Glomerular visceral epithelial cell (primary cell): ENCODE measurements at regions not wholly inside any gene's neighbourhood (a gene's known extent, or its start where the extent isn't known, plus 50 kb on each side); places are given as distances from the start of the nearest gene placed in this dataset.
"Not testable (repeated sequence)": the region's sequence is repeated elsewhere in the genome, so short reads cannot be mapped to it uniquely, and the experiment has no call there.

Experiments
- DNase-seq: peaks from one replicate; pipeline ENCODE4 v3.0.0-alpha.2; 2016; ENCODE audit errors: extremely low spot score

GRCh38 chr10:71082960-71083715 is 129.2 kb upstream of the UNC5B start:
- DNase-seq, result no peak

GRCh38 chr10:71083716-71083975 is 128.7 kb upstream of the UNC5B start:
- DNase-seq, result no peak

- no peak for DNase-seq
These were observed 128.1 kb upstream of the UNC5B start for GRCh38 chr10:71084061-71084817.

- no peak for DNase-seq
These were observed 127.6 kb upstream of the UNC5B start for GRCh38 chr10:71084818-71085126.

- no peak for DNase-seq
These were observed 126.5 kb upstream of the UNC5B start for GRCh38 chr10:71085689-71086438.

- DNase-seq, result no peak
These were observed 125.8 kb upstream of the UNC5B start for GRCh38 chr10:71086439-71087080.

- no peak for DNase-seq
These were observed 124.7 kb upstream of the UNC5B start for GRCh38 chr10:71087622-71088021.

GRCh38 chr10:71088054-71088453 is 124.3 kb upstream of the UNC5B start:
- DNase-seq, result peak; percentile 66

GRCh38 chr10:71088578-71088977 is 123.8 kb upstream of the UNC5B start:
- DNase-seq, result not testable (repeated sequence)

GRCh38 chr10:71089162-71089561 is 123.2 kb upstream of the UNC5B start:
- no peak for DNase-seq

- DNase-seq, result no peak
These were observed 122.0 kb upstream of the UNC5B start for GRCh38 chr10:71090330-71090729.

- DNase-seq, result no peak
These were observed 121.6 kb upstream of the UNC5B start for GRCh38 chr10:71090801-71091200.

- DNase-seq, result no peak
These were observed 119.5 kb upstream of the UNC5B start for GRCh38 chr10:71092812-71093401.

- DNase-seq, result no peak
These were observed 118.8 kb upstream of the UNC5B start for GRCh38 chr10:71093531-71093930.

- DNase-seq, result peak; percentile 9
These were observed 117.5 kb upstream of the UNC5B start for GRCh38 chr10:71094712-71095390.

GRCh38 chr10:71099731-71100361 is 112.5 kb upstream of the UNC5B start:
- DNase-seq, result no peak

GRCh38 chr10:71103961-71104360 is 108.4 kb upstream of the UNC5B start:
- DNase-seq, result no peak

- DNase-seq, result not testable (repeated sequence)
These were observed 106.2 kb upstream of the UNC5B start for GRCh38 chr10:71106151-71106550.

- not testable (repeated sequence) for DNase-seq
These were observed 105.3 kb upstream of the UNC5B start for GRCh38 chr10:71107117-71107516.

- not testable (repeated sequence) for DNase-seq
These were observed 104.3 kb upstream of the UNC5B start for GRCh38 chr10:71108042-71108441.
